MCF 10A (cell line): ENCODE measurements at regions not wholly inside any gene's neighbourhood (a gene's known extent, or its start where the extent isn't known, plus 50 kb on each side); places are given as distances from the start of the nearest gene placed in this dataset.

Experiments used
- BruUV-seq: library from RNA; stranded (reverse); fragments of 400-500 nt; replicated peaks from 2 replicates; lab custom pipeline; 2021; lab: Mats Ljungman, UMichigan
- CTCF ChIA-PET: fragments of 300-600 bp; sonication (Branson Sonifier 250); formaldehyde crosslinking; extraction: SDS; loops from one replicate; lab custom pipeline; 2021; ENCODE audit warnings: antibody characterized with exemption, inconsistent platforms; lab: Yijun Ruan, JAX
- POLR2A ChIA-PET: fragments of 300-600, 350-650 bp; sonication (Branson Sonifier 250); formaldehyde crosslinking; extraction: SDS; loops from one replicate; lab custom pipeline; 2020; ENCODE audit warnings: antibody characterized with exemption, inconsistent platforms; lab: Yijun Ruan, JAX
- DNase-seq: peaks from one replicate; pipeline ENCODE4 v3.0.0-alpha.2; 2018; ENCODE audit not compliant: unreplicated experiment
- H3K27ac Mint-ChIP-seq: one replicate; pipeline ENCODE4 v1.8.0; 2022; ENCODE audit warnings: mild to moderate bottlenecking, low read depth, mixed read lengths; ENCODE audit not compliant: unreplicated experiment
- H3K27me3 Mint-ChIP-seq: one replicate; pipeline ENCODE4 v1.8.0; 2022; ENCODE audit warnings: mixed read lengths; ENCODE audit not compliant: insufficient read depth, unreplicated experiment
- H3K36me3 Mint-ChIP-seq: one replicate; pipeline ENCODE4 v1.8.0; 2022; ENCODE audit warnings: mild to moderate bottlenecking, moderate library complexity, mixed read lengths; ENCODE audit not compliant: insufficient read depth, unreplicated experiment
- H3K4me1 Mint-ChIP-seq: one replicate; pipeline ENCODE4 v1.8.0; 2022; ENCODE audit warnings: mixed read lengths; ENCODE audit not compliant: insufficient read depth, unreplicated experiment
- H3K4me3 Mint-ChIP-seq: one replicate; pipeline ENCODE4 v1.8.0; 2022; ENCODE audit warnings: mild to moderate bottlenecking, moderate library complexity, mixed read lengths; ENCODE audit not compliant: unreplicated experiment
- H3K9me3 Mint-ChIP-seq: one replicate; pipeline ENCODE4 v1.8.0; 2022; ENCODE audit warnings: mixed read lengths; ENCODE audit not compliant: unreplicated experiment
- CTCF ChIP-seq: fragments of 200-600 bp; IDR thresholded peaks from one replicate; pipeline ENCODE4 v1.8.0; 2022; ENCODE audit warnings: antibody characterized with exemption, mild to moderate bottlenecking; ENCODE audit not compliant: unreplicated experiment
- intact Hi-C: fragments of 100-400 bp; cut with micrococcal nuclease; formaldehyde crosslinking; loops from 2 replicates; pipeline ENCODE4 v1.14.1; 2022

GRCh38 chr4:14449308-14449707 lies 553.0 kb upstream of the CPEB2 start:
- no peak for DNase-seq
- ChIA-PET CTCF (interaction anchor here (0.7 kb wide), 2 partner anchors 221 to 239 kb away, joined by 3 to 4 read pairs; no protein-coding TSS in a partner anchor), POLR2A (no interaction called here)
- Mint-ChIP-seq H3K27ac (no peak overlapping the region), H3K4me3 (no peak overlapping the region), H3K27me3 (no peaks in the 10 kb centered on the region), H3K36me3 (no peaks in the 10 kb centered on the region), H3K9me3 (no peaks in the 10 kb centered on the region), H3K4me1 (peaks cover 24% of the 10 kb centered on the region)
- intact Hi-C loops, result no loop called here
- no TSS peak for BruUV-seq
- TF ChIP-seq CTCF, result no peak

GRCh38 chr4:14452001-14452400 lies 550.3 kb upstream of the CPEB2 start:
- ChIA-PET POLR2A (no interaction called here), CTCF (interaction anchor here (0.5 to 1.3 kb wide), 2 partner anchors 284 to 795 kb away, joined by 5 to 6 read pairs; no protein-coding TSS in a partner anchor)
- BruUV-seq, result no TSS peak
- Mint-ChIP-seq H3K4me3 (no peak overlapping the region), H3K27ac (no peak overlapping the region), H3K4me1 (peaks cover 2% of the 10 kb centered on the region), H3K36me3 (no peaks in the 10 kb centered on the region), H3K27me3 (no peaks in the 10 kb centered on the region), H3K9me3 (no peaks in the 10 kb centered on the region)
- TF ChIP-seq CTCF, result no peak
- intact Hi-C loops, result loop anchor here (5.0 kb wide), 1 partner anchor 795 kb away; no protein-coding TSS in a partner anchor
- DNase-seq, result no peak

GRCh38 chr4:14452764-14453163 lies 549.5 kb upstream of the CPEB2 start:
- H3K27ac Mint-ChIP-seq, result no peak overlapping the region

GRCh38 chr4:14458463-14458862 lies 543.8 kb upstream of the CPEB2 start:
- CTCF ChIA-PET, result no interaction called here
- H3K27ac Mint-ChIP-seq, result no peak overlapping the region
- TF ChIP-seq CTCF, result no peak
- H3K4me1 Mint-ChIP-seq, result no peaks in the 10 kb centered on the region
- no peaks in the 10 kb centered on the region for H3K9me3 Mint-ChIP-seq
- BruUV-seq, result no TSS peak
- intact Hi-C loops, result no loop called here
- H3K36me3 Mint-ChIP-seq, result no peaks in the 10 kb centered on the region
- POLR2A ChIA-PET, result no interaction called here
- no peak overlapping the region for H3K4me3 Mint-ChIP-seq
- no peak for DNase-seq
- no peaks in the 10 kb centered on the region for H3K27me3 Mint-ChIP-seq

More at GRCh38 chr4:14452764-14453163, 549.5 kb upstream of the CPEB2 start:
- no peaks in the 10 kb centered on the region for H3K4me1 Mint-ChIP-seq
- no peaks in the 10 kb centered on the region for H3K9me3 Mint-ChIP-seq
- no peak for TF ChIP-seq CTCF
- BruUV-seq, result no TSS peak
- no peaks in the 10 kb centered on the region for H3K27me3 Mint-ChIP-seq
- no peak for DNase-seq
- intact Hi-C loops, result loop anchor here (5.0 kb wide), 1 partner anchor 795 kb away; no protein-coding TSS in a partner anchor
- CTCF ChIA-PET, result interaction anchor here (0.7 to 1.3 kb wide), 2 partner anchors 796 to 811 kb away, joined by 3 to 5 read pairs; no protein-coding TSS in a partner anchor
- H3K36me3 Mint-ChIP-seq, result no peaks in the 10 kb centered on the region
- POLR2A ChIA-PET, result no interaction called here
- no peak overlapping the region for H3K4me3 Mint-ChIP-seq
